ENCODE measurements at regions not wholly inside any gene's neighbourhood (a gene's known extent, or its start where the extent isn't known, plus 50 kb on each side); places are given as distances from the start of the nearest gene placed in this dataset.

GRCh38 chr3:30225021-30225420 lies 381.4 kb upstream of the TGFBR2 start:
- no peak for DNase-seq

GRCh38 chr3:30226601-30227151 lies 379.7 kb upstream of the TGFBR2 start:
- no peak for DNase-seq

GRCh38 chr3:30227571-30228301 lies 378.7 kb upstream of the TGFBR2 start:
- DNase-seq: no peak

GRCh38 chr3:30228302-30228631 lies 378.1 kb upstream of the TGFBR2 start:
- DNase-seq: no peak

- no peak for DNase-seq
Observed at GRCh38 chr3:30231277-30232141, 374.9 kb upstream of the TGFBR2 start.

- DNase-seq: no peak
Observed at GRCh38 chr3:30232142-30232541, 374.3 kb upstream of the TGFBR2 start.

- DNase-seq: no peak
Observed at GRCh38 chr3:30233913-30234646, 372.3 kb upstream of the TGFBR2 start.

- no peak for DNase-seq
Observed at GRCh38 chr3:30236011-30236410, 370.4 kb upstream of the TGFBR2 start.

- no peak for DNase-seq
Observed at GRCh38 chr3:30241721-30242120, 364.7 kb upstream of the TGFBR2 start.

GRCh38 chr3:30245858-30246622 lies 360.4 kb upstream of the TGFBR2 start:
- no peak for DNase-seq

- no peak for DNase-seq
Observed at GRCh38 chr3:30248423-30248822, 358.0 kb upstream of the TGFBR2 start.

GRCh38 chr3:30252474-30252873 lies 353.9 kb upstream of the TGFBR2 start:
- no peak for DNase-seq

GRCh38 chr3:30253832-30254231 lies 352.6 kb upstream of the TGFBR2 start:
- DNase-seq: no peak

- no peak for DNase-seq
Observed at GRCh38 chr3:30256474-30256873, 349.9 kb upstream of the TGFBR2 start.

GRCh38 chr3:30258426-30259392 lies 347.7 kb upstream of the TGFBR2 start:
- DNase-seq: no peak

GRCh38 chr3:30259730-30260129 lies 346.7 kb upstream of the TGFBR2 start:
- DNase-seq: no peak

- no peak for DNase-seq
Observed at GRCh38 chr3:30260762-30261161, 345.6 kb upstream of the TGFBR2 start.

- no peak for DNase-seq
Observed at GRCh38 chr3:30263238-30263924, 343.0 kb upstream of the TGFBR2 start.

- DNase-seq: no peak
Observed at GRCh38 chr3:30263925-30264313, 342.5 kb upstream of the TGFBR2 start.

- no peak for DNase-seq
Observed at GRCh38 chr3:30266524-30266923, 339.9 kb upstream of the TGFBR2 start.

- DNase-seq: no peak
Observed at GRCh38 chr3:30268288-30268687, 338.1 kb upstream of the TGFBR2 start.

All from activated effector memory CD4-positive, alpha-beta T cell treated with Interleukin-2 at 50 U/mL for 16 hours (primary cell).